ENCODE measurements at regions not wholly inside any gene's neighbourhood (a gene's known extent, or its start where the extent isn't known, plus 50 kb on each side); places are given as distances from the start of the nearest gene placed in this dataset.

DNA sequence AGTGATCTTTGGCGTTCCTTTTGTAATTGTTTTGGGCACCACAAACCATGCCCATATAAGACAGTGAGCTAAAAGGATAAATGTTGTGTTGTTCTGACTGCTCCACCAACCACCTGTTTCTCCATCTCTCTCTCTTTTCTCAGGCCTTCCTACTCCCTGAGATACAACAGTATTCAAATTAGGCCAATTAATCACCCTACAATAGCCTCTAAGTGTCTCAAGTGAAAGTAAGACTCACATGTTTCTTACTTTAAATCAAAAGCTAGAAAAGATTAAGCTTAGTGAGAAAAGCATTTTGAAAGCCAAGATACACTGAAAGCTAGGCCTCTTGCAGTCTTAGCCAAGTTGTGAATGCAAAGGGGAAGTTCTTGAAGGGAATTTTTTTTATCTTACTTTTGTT is 268.8 kb upstream of the NREP start:
- H3K4me1 ChIP-seq (ENCODE audit: control insufficient read depth, insufficient read depth, low read length): no peaks in the 10 kb centered on the region
- H3K9me3 ChIP-seq (ENCODE audit: control insufficient read depth, insufficient read depth, low read depth, low read length): no peaks in the 10 kb centered on the region
- H3K36me3 ChIP-seq (ENCODE audit: control insufficient read depth, insufficient read depth, low read length): no peaks in the 10 kb centered on the region
- no peak overlapping the region for H3K9ac ChIP-seq (ENCODE audit: low read length)
- H3K4me3 ChIP-seq (ENCODE audit: low read depth, low read length): no peak overlapping the region
- H3K27ac ChIP-seq (ENCODE audit: low read depth, low read length): no peak overlapping the region
- no peaks in the 10 kb centered on the region for H3K27me3 ChIP-seq (ENCODE audit: control insufficient read depth, insufficient read depth, low read length)

DNA sequence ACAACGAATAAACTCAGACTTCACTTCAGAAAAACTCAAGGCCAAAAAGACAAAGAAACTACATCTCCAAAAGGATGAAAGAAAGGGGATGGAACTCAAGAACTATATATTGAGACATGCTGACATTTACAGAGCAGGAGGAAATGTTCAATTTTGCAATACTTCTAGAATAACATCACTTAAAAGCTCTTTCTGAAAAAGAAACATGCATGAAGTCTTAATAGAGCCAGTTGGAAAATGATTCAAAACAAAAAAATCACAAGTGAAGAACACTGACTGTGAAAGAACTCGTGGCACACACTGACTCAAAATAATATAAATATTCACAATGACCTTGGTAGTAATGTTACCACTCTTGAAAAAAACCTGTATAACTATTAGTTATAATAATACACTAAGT is 267.8 kb upstream of the NREP start:
- no peak overlapping the region for H3K27ac ChIP-seq (ENCODE audit: low read depth, low read length)
- no peaks in the 10 kb centered on the region for H3K4me1 ChIP-seq (ENCODE audit: control insufficient read depth, insufficient read depth, low read length)
- H3K9ac ChIP-seq (ENCODE audit: low read length): no peak overlapping the region
- H3K36me3 ChIP-seq (ENCODE audit: control insufficient read depth, insufficient read depth, low read length): no peaks in the 10 kb centered on the region
- no peaks in the 10 kb centered on the region for H3K9me3 ChIP-seq (ENCODE audit: control insufficient read depth, insufficient read depth, low read depth, low read length)
- H3K4me3 ChIP-seq (ENCODE audit: low read depth, low read length): no peak overlapping the region
- H3K27me3 ChIP-seq (ENCODE audit: control insufficient read depth, insufficient read depth, low read length): no peaks in the 10 kb centered on the region

DNA sequence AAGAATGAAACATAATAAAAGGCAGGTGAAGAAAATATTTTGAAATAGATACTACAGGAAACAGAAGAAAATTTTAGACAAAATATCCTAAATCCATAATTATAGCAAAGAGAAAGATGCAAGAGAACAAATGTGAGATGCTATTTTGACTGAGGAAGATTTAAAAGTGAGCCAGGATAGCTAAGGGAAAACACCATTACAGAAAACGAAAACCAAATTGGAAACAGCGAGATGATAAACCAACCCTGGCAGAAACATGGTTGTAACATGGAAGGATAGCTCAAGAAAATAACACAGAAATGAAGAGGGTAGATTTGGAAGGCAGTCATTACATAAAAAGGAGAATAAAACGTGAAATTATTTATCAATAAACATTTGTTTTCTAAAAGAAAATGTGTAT is 267.2 kb upstream of the NREP start:
- Histone ChIP-seq H3K4me1 (ENCODE audit: control insufficient read depth, insufficient read depth, low read length) (no peaks in the 10 kb centered on the region), H3K4me3 (ENCODE audit: low read depth, low read length) (no peak overlapping the region), H3K27ac (ENCODE audit: low read depth, low read length) (no peak overlapping the region), H3K9me3 (ENCODE audit: control insufficient read depth, insufficient read depth, low read depth, low read length) (no peaks in the 10 kb centered on the region), H3K36me3 (ENCODE audit: control insufficient read depth, insufficient read depth, low read length) (no peaks in the 10 kb centered on the region), H3K9ac (ENCODE audit: low read length) (no peak overlapping the region), H3K27me3 (ENCODE audit: control insufficient read depth, insufficient read depth, low read length) (no peaks in the 10 kb centered on the region)

DNA sequence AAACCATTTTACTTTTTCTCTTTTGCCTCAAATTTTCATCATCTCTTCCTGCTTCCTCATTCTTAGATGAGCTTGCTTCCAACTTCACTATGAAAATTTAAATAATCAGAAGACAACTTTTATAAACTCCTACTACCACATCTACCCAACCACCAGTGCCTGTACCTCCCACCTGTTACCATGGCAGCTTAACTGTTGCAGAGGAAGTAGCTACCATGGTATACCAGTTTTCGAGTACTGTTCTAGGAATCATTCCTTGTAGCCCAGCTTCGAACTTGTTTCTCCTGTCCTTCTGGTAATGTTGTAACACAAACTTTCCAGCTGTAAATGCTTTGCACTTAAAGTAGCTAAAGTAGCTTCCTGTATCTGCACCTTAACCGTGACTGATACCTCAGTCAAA is 266.8 kb upstream of the NREP start:
- Histone ChIP-seq H3K27ac (ENCODE audit: low read depth, low read length) (no peak overlapping the region), H3K9me3 (ENCODE audit: control insufficient read depth, insufficient read depth, low read depth, low read length) (no peaks in the 10 kb centered on the region), H3K36me3 (ENCODE audit: control insufficient read depth, insufficient read depth, low read length) (no peaks in the 10 kb centered on the region), H3K27me3 (ENCODE audit: control insufficient read depth, insufficient read depth, low read length) (no peaks in the 10 kb centered on the region), H3K4me1 (ENCODE audit: control insufficient read depth, insufficient read depth, low read length) (no peaks in the 10 kb centered on the region), H3K9ac (ENCODE audit: low read length) (no peak overlapping the region), H3K4me3 (ENCODE audit: low read depth, low read length) (no peak overlapping the region)

DNA sequence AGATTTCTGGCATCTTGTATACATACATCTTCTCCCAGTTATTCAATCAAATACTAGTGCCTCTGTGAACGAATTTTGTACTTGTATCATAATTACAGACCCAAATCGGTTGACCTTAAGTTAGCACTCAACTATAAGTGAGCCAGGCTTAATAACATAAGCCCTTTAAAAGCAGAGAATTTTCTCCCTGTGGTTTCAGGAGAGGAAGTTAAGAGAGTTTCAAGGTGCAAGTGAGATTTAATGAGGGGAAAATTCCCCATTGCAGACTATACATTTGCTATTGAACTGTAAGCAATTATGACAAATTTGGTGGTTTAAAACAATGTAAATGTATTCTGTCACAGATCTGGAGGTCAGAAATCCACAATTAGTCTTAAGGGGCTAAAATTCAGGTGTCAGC is 261.9 kb upstream of the NREP start:
- no peaks in the 10 kb centered on the region for H3K27me3 ChIP-seq (ENCODE audit: control insufficient read depth, insufficient read depth, low read length)
- no peak overlapping the region for H3K27ac ChIP-seq (ENCODE audit: low read depth, low read length)
- H3K4me1 ChIP-seq (ENCODE audit: control insufficient read depth, insufficient read depth, low read length): no peaks in the 10 kb centered on the region
- no peak overlapping the region for H3K4me3 ChIP-seq (ENCODE audit: low read depth, low read length)
- H3K36me3 ChIP-seq (ENCODE audit: control insufficient read depth, insufficient read depth, low read length): no peaks in the 10 kb centered on the region
- no peaks in the 10 kb centered on the region for H3K9me3 ChIP-seq (ENCODE audit: control insufficient read depth, insufficient read depth, low read depth, low read length)
- no peak overlapping the region for H3K9ac ChIP-seq (ENCODE audit: low read length)

DNA sequence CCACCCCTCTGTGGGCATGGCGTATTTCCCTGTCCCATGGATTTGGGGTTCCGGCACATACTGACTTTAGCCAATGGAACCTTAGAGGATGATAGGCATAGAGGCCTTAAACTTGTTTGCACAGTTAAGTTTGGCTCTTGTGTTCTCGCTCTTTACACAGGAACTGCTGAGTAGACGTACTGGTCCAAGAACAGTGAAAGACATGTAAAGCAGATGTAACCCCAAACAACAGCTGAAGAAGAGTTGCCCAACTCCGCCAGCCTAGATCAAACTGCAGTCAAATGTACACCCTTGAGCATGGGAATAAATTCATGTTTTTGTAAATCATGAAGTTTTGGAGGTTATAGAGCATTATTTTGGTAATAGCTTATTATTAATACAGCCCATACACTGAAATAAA is 260.0 kb upstream of the NREP start:
- Histone ChIP-seq H3K36me3 (ENCODE audit: control insufficient read depth, insufficient read depth, low read length) (no peaks in the 10 kb centered on the region), H3K9ac (ENCODE audit: low read length) (no peak overlapping the region), H3K27me3 (ENCODE audit: control insufficient read depth, insufficient read depth, low read length) (no peaks in the 10 kb centered on the region), H3K27ac (ENCODE audit: low read depth, low read length) (no peak overlapping the region), H3K4me3 (ENCODE audit: low read depth, low read length) (no peak overlapping the region), H3K9me3 (ENCODE audit: control insufficient read depth, insufficient read depth, low read depth, low read length) (no peaks in the 10 kb centered on the region), H3K4me1 (ENCODE audit: control insufficient read depth, insufficient read depth, low read length) (no peaks in the 10 kb centered on the region)

DNA sequence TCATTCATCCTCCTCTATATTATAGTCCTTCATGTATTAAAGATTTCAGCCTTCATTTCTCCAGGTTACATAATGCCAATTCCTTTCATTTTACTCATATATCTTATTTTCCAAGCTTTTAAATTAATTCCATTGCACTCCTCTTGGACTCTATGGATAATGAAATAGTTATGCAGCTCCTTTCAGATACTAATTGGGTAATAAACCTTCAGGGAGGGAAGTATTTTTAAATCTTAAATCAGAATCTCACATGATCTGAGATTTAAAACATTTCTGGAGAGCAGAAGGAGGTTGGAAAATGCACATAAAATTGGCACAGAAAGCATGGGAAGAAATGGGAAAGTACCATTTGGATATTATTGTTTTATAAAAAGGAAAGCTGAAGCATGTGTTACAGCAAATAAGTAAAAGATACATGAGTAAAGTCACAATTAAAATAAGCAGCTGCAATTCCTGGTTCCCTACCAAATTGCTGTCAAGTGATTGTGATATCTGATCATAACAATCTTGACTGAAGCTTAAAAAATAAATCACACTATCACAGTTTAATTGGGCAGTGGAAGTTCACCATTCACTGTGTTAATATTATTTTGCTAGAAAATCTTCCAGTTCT is 257.9 kb upstream of the NREP start:
- no peaks in the 10 kb centered on the region for H3K9me3 ChIP-seq (ENCODE audit: control insufficient read depth, insufficient read depth, low read depth, low read length)
- no peak overlapping the region for H3K27ac ChIP-seq (ENCODE audit: low read depth, low read length)
- no peak overlapping the region for H3K9ac ChIP-seq (ENCODE audit: low read length)
- H3K36me3 ChIP-seq (ENCODE audit: control insufficient read depth, insufficient read depth, low read length): no peaks in the 10 kb centered on the region
- H3K4me1 ChIP-seq (ENCODE audit: control insufficient read depth, insufficient read depth, low read length): no peaks in the 10 kb centered on the region
- no peak overlapping the region for H3K4me3 ChIP-seq (ENCODE audit: low read depth, low read length)
- H3K27me3 ChIP-seq (ENCODE audit: control insufficient read depth, insufficient read depth, low read length): no peaks in the 10 kb centered on the region

DNA sequence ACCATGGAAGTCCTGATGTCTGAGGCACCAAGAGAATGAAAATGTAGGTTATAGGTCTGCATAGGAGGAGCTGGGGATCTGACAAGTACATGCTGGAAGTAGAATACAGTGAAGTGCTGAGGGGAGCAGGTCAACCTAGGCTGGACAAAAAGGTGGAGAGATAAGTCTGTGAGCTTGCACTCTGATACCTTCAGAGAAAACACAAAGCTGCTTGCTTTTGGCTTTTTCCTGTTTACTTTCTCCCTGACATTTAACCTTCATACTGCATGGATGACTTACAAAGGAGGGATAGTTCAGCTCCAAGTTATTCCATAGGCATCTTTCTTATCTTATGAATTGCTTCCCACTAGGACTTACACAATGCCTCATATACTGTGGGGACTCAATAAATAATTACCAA is 256.7 kb upstream of the NREP start:
- Histone ChIP-seq H3K27ac (ENCODE audit: low read depth, low read length) (no peak overlapping the region), H3K27me3 (ENCODE audit: control insufficient read depth, insufficient read depth, low read length) (no peaks in the 10 kb centered on the region), H3K4me1 (ENCODE audit: control insufficient read depth, insufficient read depth, low read length) (no peaks in the 10 kb centered on the region), H3K9me3 (ENCODE audit: control insufficient read depth, insufficient read depth, low read depth, low read length) (no peaks in the 10 kb centered on the region), H3K36me3 (ENCODE audit: control insufficient read depth, insufficient read depth, low read length) (no peaks in the 10 kb centered on the region), H3K9ac (ENCODE audit: low read length) (no peak overlapping the region), H3K4me3 (ENCODE audit: low read depth, low read length) (no peak overlapping the region)

DNA sequence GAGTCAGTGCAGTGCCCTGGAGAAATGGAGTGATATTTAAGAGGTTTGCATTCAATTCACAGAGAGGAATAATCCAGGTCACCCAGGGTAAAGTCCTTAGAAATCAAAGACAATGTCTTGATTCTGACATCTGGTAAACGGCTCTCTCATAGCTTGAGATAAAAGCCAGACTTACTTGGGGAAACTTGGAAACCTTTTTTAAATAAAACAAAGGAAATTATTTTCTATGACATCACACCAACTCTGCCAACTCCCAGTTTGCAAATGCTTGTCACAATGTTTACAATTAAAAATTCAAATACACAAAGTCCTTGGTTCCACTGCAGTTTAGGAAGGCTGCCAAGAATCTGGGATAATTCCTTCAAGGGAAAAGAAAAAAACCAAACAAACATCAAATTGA is 255.1 kb upstream of the NREP start:
- no peaks in the 10 kb centered on the region for H3K27me3 ChIP-seq (ENCODE audit: control insufficient read depth, insufficient read depth, low read length)
- no peak overlapping the region for H3K9ac ChIP-seq (ENCODE audit: low read length)
- H3K27ac ChIP-seq (ENCODE audit: low read depth, low read length): no peak overlapping the region
- H3K4me1 ChIP-seq (ENCODE audit: control insufficient read depth, insufficient read depth, low read length): no peaks in the 10 kb centered on the region
- H3K36me3 ChIP-seq (ENCODE audit: control insufficient read depth, insufficient read depth, low read length): no peaks in the 10 kb centered on the region
- H3K4me3 ChIP-seq (ENCODE audit: low read depth, low read length): no peak overlapping the region
- H3K9me3 ChIP-seq (ENCODE audit: control insufficient read depth, insufficient read depth, low read depth, low read length): no peaks in the 10 kb centered on the region

DNA sequence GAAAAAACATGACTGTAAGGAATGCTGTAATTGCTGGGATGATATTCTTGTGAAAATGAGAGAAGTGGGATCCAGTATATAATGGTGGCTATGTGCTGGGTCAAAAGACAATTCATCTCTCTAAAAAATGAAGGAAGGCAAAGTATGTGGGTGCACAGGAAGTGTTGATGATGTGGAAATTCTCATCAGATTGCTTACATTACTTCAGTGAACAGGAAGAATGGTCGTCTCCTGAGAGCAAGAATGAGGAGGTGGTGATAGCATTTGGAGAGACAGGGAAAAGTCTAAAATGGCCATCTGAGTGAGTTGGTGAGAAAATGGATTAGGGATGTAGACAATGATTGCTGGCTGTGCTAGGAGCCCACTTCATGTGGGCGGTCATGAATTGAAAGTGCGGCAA is 253.5 kb upstream of the NREP start:
- Histone ChIP-seq H3K36me3 (ENCODE audit: control insufficient read depth, insufficient read depth, low read length) (no peaks in the 10 kb centered on the region), H3K4me3 (ENCODE audit: low read depth, low read length) (no peak overlapping the region), H3K4me1 (ENCODE audit: control insufficient read depth, insufficient read depth, low read length) (no peaks in the 10 kb centered on the region), H3K27me3 (ENCODE audit: control insufficient read depth, insufficient read depth, low read length) (no peaks in the 10 kb centered on the region), H3K9ac (ENCODE audit: low read length) (no peak overlapping the region), H3K27ac (ENCODE audit: low read depth, low read length) (no peak overlapping the region), H3K9me3 (ENCODE audit: control insufficient read depth, insufficient read depth, low read depth, low read length) (no peaks in the 10 kb centered on the region)

DNA sequence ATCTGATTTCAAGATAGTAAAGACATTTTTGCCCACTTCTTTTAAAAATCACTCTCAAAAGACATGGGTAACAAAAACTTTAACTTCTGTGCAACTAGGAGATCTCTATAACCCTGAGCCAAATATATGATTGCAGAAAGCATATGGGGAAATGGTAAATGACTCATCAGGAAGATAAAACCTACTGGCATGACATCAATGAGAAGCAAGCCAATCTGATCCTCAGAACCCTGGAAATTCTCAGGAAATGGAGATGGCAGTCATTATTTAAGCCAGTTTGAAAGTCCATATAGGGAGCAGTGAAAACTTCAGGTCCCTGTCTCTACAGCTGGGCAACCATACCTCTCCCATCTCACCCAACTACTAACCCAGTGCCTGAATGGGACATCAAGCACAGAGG is 249.7 kb upstream of the NREP start:
- H3K9ac ChIP-seq (ENCODE audit: low read length): no peak overlapping the region
- no peak overlapping the region for H3K27ac ChIP-seq (ENCODE audit: low read depth, low read length)
- no peak overlapping the region for H3K4me3 ChIP-seq (ENCODE audit: low read depth, low read length)
- H3K9me3 ChIP-seq (ENCODE audit: control insufficient read depth, insufficient read depth, low read depth, low read length): no peaks in the 10 kb centered on the region
- no peaks in the 10 kb centered on the region for H3K36me3 ChIP-seq (ENCODE audit: control insufficient read depth, insufficient read depth, low read length)
- no peaks in the 10 kb centered on the region for H3K27me3 ChIP-seq (ENCODE audit: control insufficient read depth, insufficient read depth, low read length)
- no peaks in the 10 kb centered on the region for H3K4me1 ChIP-seq (ENCODE audit: control insufficient read depth, insufficient read depth, low read length)

DNA sequence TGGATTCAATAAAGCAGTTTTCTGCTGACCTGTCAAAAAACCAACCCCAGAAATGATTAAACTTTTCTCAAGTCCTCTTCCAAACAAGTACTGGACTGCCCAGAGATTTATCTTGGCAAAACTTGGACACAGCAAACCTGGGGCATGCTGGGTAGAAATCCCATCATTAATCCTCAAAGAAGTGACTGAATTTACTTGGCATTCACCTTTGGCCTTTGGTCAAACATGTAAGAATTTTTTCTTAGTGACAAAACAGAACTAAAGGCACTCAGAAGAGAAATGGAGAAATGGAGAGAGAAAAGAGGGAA is 248.6 kb upstream of the NREP start:
- Histone ChIP-seq H3K36me3 (ENCODE audit: control insufficient read depth, insufficient read depth, low read length) (no peaks in the 10 kb centered on the region), H3K27ac (ENCODE audit: low read depth, low read length) (no peak overlapping the region), H3K4me3 (ENCODE audit: low read depth, low read length) (no peak overlapping the region), H3K27me3 (ENCODE audit: control insufficient read depth, insufficient read depth, low read length) (no peaks in the 10 kb centered on the region), H3K9me3 (ENCODE audit: control insufficient read depth, insufficient read depth, low read depth, low read length) (no peaks in the 10 kb centered on the region), H3K4me1 (ENCODE audit: control insufficient read depth, insufficient read depth, low read length) (no peaks in the 10 kb centered on the region), H3K9ac (ENCODE audit: low read length) (no peak overlapping the region)
